DND-41 (cell line): ENCODE measurements at regions not wholly inside any gene's neighbourhood (a gene's known extent, or its start where the extent isn't known, plus 50 kb on each side); places are given as distances from the start of the nearest gene placed in this dataset.

Experiments
- ATAC-seq: fragments of 200-7000 bp; cut with Tn5 transposase; 3 replicates; pipeline ENCODE4 v1.9.1; 2021; ENCODE audit warnings: low read depth; ENCODE audit not compliant: insufficient read depth
- DNase-seq: peaks from one replicate; pipeline ENCODE4 v3.0.0-alpha.2; 2020
- H2AFZ ChIP-seq: 2 replicates; pipeline ENCODE4 v1.6.0; 2012; ENCODE audit warnings: low read depth, low read length
- H3K27ac ChIP-seq: 2 replicates; pipeline ENCODE4 v1.5.1; 2012; ENCODE audit warnings: low read length, inconsistent platforms
- H3K27me3 ChIP-seq: fragments of 200-600 bp; sonication (generic); 2 replicates; pipeline ENCODE4 v1.6.0; 2012; ENCODE audit warnings: low read length, mild to moderate bottlenecking, inconsistent platforms; ENCODE audit not compliant: insufficient read depth, poor library complexity
- H3K36me3 ChIP-seq: 2 replicates; pipeline ENCODE4 v1.5.1; 2012; ENCODE audit warnings: low read length, inconsistent platforms; ENCODE audit not compliant: insufficient read depth
- H3K4me1 ChIP-seq: 2 replicates; pipeline ENCODE4 v1.5.1; 2012; ENCODE audit warnings: mild to moderate bottlenecking, low read length; ENCODE audit not compliant: insufficient read depth
- H3K4me2 ChIP-seq: 2 replicates; pipeline ENCODE4 v1.6.0; 2012; ENCODE audit warnings: mild to moderate bottlenecking, moderate library complexity, low read length, inconsistent platforms; ENCODE audit not compliant: insufficient read depth
- H3K4me3 ChIP-seq, 2 experiments: fragments of 200-600 bp in 1 of 2; shearing (Covaris generic) in 1 of 2; 2 replicates each; pipeline ENCODE4 v1.5.1; 2012 to 2016; ENCODE audit warnings: inconsistent platforms in 2 of 2, low read length in 2 of 2, mild to moderate bottlenecking in 2 of 2, low read depth in 1 of 2, moderate library complexity in 1 of 2
- H3K79me2 ChIP-seq: 2 replicates; pipeline ENCODE4 v1.6.0; 2012; ENCODE audit warnings: low read length, inconsistent platforms; ENCODE audit not compliant: insufficient read depth
- H3K9ac ChIP-seq: 2 replicates; pipeline ENCODE4 v1.6.0; 2012; ENCODE audit warnings: low read depth, mild to moderate bottlenecking, inconsistent platforms, low read length, moderate library complexity
- H3K9me3 ChIP-seq: 2 replicates; pipeline ENCODE4 v1.5.1; 2012; ENCODE audit warnings: low read length, moderate library complexity, mild to moderate bottlenecking, inconsistent platforms; ENCODE audit not compliant: insufficient read depth, severe bottlenecking
- H4K20me1 ChIP-seq: 2 replicates; pipeline ENCODE4 v1.6.0; 2012; ENCODE audit warnings: low read length; ENCODE audit not compliant: insufficient read depth
- CTCF ChIP-seq: IDR thresholded peaks from 2 replicates; pipeline ENCODE4 v1.5.1; 2012; ENCODE audit warnings: borderline replicate concordance, low read length, moderate library complexity, mild to moderate bottlenecking; ENCODE audit not compliant: poor library complexity, severe bottlenecking; ENCODE audit errors: extremely low read depth
- EZH2 ChIP-seq: IDR thresholded peaks from 3 replicates; pipeline ENCODE4 v1.6.1; 2012; ENCODE audit warnings: borderline replicate concordance, low read depth, mild to moderate bottlenecking, moderate library complexity, low read length, inconsistent platforms; ENCODE audit not compliant: severe bottlenecking

GRCh38 chr2:129262934-129263333 is 716.5 kb upstream of the RAB6C start:
- H3K4me1 ChIP-seq, result no peaks in the 10 kb centered on the region
- H3K9me3 ChIP-seq, result peaks cover 2% of the 10 kb centered on the region
- no peak overlapping the region for H2AFZ ChIP-seq
- H3K27ac ChIP-seq, result no peak overlapping the region
- H3K79me2 ChIP-seq, result no peaks in the 10 kb centered on the region
- no peak overlapping the region for H3K4me2 ChIP-seq
- no peak for DNase-seq
- no peak for TF ChIP-seq CTCF
- TF ChIP-seq EZH2, result no peak
- H3K9ac ChIP-seq, result no peak overlapping the region
- H3K27me3 ChIP-seq, result no peaks in the 10 kb centered on the region
- no peak for ATAC-seq
- H3K36me3 ChIP-seq, result no peaks in the 10 kb centered on the region
- H4K20me1 ChIP-seq, result no peaks in the 10 kb centered on the region
- no peak overlapping the region for H3K4me3 ChIP-seq

- no peak overlapping the region for H3K4me2 ChIP-seq
- no peak overlapping the region for H2AFZ ChIP-seq
- no peaks in the 10 kb centered on the region for H3K36me3 ChIP-seq
- no peaks in the 10 kb centered on the region for H4K20me1 ChIP-seq
- no peak overlapping the region for H3K4me3 ChIP-seq
- no peaks in the 10 kb centered on the region for H3K9me3 ChIP-seq
- ATAC-seq (no peak), DNase-seq (no peak)
- H3K27me3 ChIP-seq, result no peaks in the 10 kb centered on the region
- no peak overlapping the region for H3K9ac ChIP-seq
- TF ChIP-seq EZH2, result no peak
- TF ChIP-seq CTCF, result no peak
- no peaks in the 10 kb centered on the region for H3K4me1 ChIP-seq
- H3K79me2 ChIP-seq, result no peaks in the 10 kb centered on the region
- H3K27ac ChIP-seq, result no peak overlapping the region
Observed at GRCh38 chr2:129263939-129264338, 715.5 kb upstream of the RAB6C start.

GRCh38 chr2:129267559-129267958 is 711.9 kb upstream of the RAB6C start:
- no peak overlapping the region for H3K4me2 ChIP-seq
- H3K79me2 ChIP-seq, result no peaks in the 10 kb centered on the region
- H3K27ac ChIP-seq, result no peak overlapping the region
- no peak overlapping the region for H2AFZ ChIP-seq
- ATAC-seq, result no peak
- TF ChIP-seq EZH2, result no peak
- no peak for TF ChIP-seq CTCF
- H3K4me3 ChIP-seq, result no peak overlapping the region
- H3K4me1 ChIP-seq, result no peaks in the 10 kb centered on the region
- no peaks in the 10 kb centered on the region for H4K20me1 ChIP-seq
- no peak for DNase-seq
- H3K9me3 ChIP-seq, result no peaks in the 10 kb centered on the region
- no peak overlapping the region for H3K9ac ChIP-seq
- H3K27me3 ChIP-seq, result no peaks in the 10 kb centered on the region
- no peaks in the 10 kb centered on the region for H3K36me3 ChIP-seq
